ENCODE measurements at regions not wholly inside any gene's neighbourhood (a gene's known extent, or its start where the extent isn't known, plus 50 kb on each side); places are given as distances from the start of the nearest gene placed in this dataset.
"Not testable (repeated sequence)": the region's sequence is repeated elsewhere in the genome, so short reads cannot be mapped to it uniquely, and the experiment has no call there.

DNA sequence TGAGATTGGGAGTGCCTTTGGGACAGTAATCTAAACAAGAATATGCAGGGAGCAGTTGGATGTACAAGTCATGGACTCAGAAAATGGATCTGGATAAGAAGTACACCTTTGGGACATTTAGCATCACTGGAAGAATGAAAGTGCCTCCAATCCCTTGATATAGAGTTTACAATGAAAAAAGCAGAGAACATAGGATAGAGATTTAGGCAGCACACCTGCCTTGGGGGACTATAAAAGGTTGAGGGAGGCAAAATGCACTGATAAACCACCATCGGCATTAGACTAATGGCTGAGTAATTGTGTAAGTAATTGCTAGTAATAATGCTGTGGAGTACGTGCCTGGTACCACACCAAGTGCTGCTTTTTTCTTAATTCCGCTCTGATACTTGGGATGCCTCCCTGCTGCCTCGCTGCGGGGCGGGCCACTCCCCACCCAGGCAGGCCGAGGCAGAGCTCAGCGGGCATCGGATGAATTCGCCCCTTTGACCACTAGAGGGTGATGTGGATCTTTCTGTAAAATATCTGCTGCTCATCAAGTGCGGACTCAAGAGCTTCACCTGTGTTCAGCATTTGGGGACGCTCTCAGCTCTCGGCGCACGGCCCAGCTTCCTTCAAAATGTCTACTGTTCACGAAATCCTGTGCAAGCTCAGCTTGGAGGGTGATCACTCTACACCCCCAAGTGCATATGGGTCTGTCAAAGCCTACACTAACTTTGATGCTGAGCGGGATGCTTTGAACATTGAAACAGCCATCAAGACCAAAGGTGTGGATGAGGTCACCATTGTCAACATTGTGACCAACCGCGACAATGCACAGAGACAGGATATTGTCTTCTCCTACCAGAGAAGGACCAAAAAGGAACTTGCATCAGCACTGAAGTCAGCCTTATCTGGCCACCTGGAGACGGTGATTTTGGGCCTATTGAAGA lies 99.9 kb downstream of the ANKRD18B start:
- DNase-seq (ENCODE audit: low read depth in 2 of 2): peak; percentile 30 to 36

DNA sequence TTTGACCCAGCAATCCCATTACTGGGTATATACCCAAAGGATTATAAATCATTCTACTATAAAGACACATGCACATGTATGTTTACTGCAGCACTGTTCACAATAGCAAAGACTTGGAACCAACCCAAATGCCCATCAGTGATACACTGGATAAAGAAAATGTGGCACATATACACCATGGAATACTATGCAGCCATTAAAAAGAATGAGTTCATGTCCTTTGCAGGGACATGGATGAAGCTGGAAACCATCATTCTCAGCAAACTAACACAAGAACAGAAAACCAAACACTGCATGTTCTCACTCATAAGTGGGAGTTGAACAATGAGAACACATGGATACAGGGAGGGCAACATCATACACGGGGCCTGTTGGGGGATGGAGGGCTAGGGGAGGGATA lies 104.3 kb downstream of the ANKRD18B start:
- not testable (repeated sequence) for DNase-seq (ENCODE audit: low read depth in 2 of 2)

DNA sequence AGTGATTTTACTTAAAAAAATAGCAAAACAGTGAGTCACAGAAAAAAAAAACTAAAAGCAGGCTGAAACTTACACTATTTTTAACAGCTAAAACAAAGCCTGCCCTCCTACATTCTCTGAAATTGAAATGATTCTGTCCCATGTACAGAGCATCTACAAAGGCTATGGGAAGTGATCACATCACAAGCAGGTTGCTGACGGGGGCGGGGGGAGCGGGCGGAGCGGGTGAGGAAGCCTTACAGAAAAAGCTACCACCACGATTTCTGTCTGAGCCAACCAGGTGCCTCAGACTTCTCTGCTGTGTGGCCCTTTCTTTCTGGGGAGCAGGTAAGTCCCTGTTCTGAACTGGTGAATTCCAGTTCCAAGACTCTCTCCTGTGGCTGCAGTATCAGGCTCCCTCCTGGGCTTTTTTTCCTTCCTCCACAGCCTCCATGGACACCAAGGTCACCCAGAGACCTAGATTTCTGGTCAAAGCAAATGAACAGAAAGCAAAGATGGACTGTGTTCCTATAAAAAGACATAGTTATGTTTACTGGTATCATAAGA lies 104.9 kb downstream of the ANKRD18B start:
- no peak for DNase-seq (ENCODE audit: low read depth in 2 of 2)

DNA sequence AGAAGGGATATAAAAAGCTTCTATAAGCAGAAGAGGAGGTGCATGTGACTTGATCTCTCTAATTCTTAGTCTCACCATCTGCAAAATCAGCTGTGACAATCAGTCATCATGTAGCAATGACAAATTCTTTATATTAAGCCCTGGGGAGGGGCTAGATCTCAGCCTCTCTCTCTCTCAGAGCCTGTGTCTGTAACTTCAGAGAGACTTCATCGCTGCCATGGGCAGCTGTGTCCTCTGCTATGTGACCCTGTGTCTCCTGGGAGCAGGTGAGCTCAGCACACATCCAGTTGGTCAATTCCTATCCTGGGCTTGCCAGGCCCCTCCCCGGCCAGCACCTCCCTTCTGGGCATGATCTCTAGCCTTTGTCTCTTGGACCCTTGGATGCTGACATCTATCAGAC lies 109.6 kb downstream of the ANKRD18B start:
- DNase-seq (ENCODE audit: low read depth in 2 of 2): no peak

DNA sequence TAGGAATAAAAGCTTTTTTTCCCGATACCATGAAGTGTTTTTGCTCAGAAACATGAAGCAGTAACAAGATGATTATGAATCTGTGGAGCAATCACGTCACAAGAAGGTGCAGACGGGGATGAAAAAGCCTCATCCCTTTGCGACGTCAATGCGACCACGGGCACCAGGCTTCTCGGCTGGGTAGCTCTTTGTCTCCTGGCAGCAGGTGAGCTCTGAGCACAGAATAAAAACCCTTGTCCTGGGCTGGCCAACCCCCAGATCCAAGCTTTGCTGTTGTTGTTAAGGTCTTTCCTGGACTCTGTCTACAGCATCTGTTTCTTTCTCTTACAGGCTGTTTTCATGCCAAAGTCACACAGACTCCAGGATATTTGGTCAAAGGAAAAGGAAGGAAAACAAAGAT lies 113.8 kb downstream of the ANKRD18B start:
- DNase-seq (ENCODE audit: low read depth in 2 of 2): no peak

DNA sequence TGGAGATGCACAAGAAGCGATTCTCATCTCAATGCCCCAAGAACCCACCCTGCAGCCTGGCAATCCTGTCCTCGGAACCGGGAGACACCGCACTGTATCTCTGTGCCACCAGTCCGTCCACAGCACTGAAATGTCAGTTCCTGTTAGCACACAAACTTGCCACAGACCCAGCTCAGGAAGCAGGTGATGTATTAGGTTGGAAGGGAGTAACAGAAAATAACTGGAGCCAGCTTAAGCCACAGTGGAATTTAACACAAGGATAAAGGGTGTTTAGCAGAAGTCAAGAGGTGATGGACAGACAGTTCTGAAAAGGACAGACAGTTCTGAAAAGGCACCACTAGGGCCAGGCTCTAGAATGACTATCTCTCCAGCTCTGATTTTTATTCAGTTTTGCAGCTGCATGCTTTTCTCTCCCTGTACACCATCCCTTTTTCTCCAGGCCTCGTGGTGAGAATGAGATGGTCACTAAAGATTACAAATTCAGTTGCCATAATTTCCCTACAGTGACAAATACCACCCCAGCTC lies 114.4 kb downstream of the ANKRD18B start:
- no peak for DNase-seq (ENCODE audit: low read depth in 2 of 2)

DNA sequence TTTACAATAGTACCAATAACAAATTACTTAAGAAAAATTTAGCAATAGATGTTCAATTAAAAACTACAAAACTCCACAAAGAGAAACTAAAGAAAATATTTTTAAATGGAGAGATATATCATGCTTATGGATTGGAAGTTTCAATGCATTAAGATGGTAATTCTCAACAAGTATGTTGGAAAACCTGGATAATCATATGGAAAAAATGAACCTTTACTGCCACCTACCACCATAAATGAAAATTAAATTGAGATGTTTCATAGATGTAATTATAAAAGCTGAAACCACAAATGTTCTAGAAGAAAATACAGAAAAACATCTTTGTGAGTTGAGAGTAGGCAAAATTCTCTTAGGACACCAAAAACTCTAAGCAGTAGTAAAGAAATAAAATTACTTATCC lies 121.7 kb downstream of the ANKRD18B start:
- no peak for DNase-seq (ENCODE audit: low read depth in 2 of 2)

DNA sequence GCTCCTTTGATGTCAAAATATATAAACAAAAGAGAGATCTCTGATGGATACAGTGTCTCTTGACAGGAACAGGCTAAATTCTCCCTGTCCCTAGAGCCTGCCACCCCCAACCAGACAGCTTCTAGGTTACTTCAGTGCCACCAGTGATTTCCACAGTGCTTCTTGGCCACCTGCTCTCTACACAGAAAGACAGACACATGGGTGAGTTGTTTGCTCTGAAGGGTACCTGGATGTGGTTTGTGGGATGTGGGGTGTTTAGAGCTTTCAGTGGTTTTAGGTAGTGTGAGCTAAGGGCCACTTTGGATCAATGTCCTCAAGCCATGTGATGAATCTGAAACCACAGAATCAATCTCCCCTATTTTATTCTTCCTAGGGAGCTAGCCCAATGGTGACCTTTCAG lies 125.4 kb downstream of the ANKRD18B start:
- no peak for DNase-seq (ENCODE audit: low read depth in 2 of 2)

DNA sequence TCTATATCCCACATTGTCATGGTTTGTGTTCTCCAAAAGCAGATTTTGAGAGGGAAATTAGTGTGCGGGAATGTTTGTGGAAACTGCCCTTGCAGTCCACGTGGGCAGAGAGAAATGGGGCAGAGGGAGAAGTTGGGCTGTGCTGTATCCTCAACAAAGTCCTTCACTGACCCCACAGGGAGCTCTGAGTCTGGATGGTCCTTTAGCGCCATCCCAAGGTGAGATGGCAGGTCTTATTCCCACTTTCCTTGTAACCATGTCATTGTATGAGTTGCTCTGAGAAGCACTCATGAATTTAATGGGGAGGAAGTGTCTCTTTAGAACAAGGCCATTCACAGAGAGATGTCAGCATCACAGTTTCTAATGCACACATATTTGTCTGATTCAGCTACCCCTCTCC lies 127.1 kb downstream of the ANKRD18B start:
- no peak for DNase-seq (ENCODE audit: low read depth in 2 of 2)

DNA sequence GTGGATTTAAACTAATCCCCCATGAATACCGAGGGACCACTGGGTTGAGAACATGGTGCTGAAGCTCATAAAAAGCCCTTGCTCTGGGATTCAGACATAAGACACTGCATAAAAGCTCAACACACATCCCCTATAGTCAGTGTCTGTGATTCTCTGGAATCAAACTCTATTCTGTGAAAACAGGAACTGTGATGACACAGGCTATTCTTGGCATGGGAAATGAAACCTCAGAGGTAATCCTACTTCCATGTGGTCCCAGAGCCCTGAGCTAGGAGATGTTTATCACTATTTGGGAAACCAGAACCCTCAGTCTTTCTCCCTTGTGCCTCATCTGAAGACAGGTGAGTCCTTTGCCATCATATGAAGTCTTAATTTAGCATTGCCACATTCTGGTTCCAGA lies 135.4 kb upstream of the PRSS3 start:
- DNase-seq (ENCODE audit: low read depth in 2 of 2): no peak

DNA sequence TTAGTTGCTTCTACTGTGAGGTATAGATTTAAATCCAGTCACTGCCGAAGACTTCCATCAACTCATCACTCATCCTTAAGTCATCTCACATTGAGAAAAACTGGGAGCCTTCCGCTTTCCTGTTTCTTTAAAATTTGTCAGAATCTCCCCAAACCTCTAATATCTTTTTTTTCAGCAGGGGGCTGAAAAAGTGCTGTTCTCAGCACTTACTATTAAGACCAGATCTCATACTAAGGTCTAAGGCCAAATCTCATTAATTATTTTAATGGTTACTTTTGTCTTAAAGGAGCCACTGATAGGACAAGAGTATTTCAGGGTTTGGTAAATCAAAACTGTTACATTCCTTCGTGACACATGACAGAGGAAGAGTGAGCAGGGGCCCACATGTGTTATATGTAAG lies 134.6 kb upstream of the PRSS3 start:
- no peak for DNase-seq (ENCODE audit: low read depth in 2 of 2)

DNA sequence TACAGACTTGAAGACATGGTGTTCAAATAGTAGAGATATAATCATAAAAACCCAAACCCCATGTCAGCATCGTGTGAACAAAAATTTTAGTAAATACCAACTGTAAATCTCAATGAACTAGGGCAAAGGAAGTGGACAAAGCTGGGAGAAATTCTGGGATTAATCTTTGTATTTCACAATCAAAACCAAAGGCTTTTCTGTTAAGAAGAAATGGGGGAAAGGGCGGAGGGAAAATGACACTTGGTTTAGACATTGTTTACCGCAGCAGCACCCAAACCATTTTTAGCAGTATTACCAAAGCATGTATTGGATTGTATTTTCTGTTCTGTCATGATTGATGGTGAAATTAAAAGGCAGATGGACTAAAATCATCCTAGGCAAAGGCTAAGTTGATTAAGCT lies 134.2 kb upstream of the PRSS3 start:
- no peak for DNase-seq (ENCODE audit: low read depth in 2 of 2)

DNA sequence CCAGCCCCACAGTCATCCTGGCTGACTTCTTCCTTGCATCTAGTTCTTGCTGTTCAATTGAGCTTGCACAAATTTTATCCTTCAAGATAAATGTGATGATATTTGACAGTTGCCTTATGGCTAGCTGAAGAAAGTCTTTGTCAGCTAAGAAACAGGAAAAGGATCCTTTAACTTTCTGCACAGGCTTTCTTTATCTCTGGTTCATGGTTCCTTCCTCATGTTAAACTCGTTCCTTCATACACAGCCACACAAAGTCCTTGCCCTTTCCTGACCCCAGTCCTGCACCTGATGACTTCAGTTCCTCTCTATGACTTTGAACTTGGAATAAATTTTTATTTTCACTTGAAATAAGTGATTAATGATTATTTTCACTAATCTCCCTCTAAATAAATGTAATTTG lies 132.5 kb upstream of the PRSS3 start:
- no peak for DNase-seq (ENCODE audit: low read depth in 2 of 2)

DNA sequence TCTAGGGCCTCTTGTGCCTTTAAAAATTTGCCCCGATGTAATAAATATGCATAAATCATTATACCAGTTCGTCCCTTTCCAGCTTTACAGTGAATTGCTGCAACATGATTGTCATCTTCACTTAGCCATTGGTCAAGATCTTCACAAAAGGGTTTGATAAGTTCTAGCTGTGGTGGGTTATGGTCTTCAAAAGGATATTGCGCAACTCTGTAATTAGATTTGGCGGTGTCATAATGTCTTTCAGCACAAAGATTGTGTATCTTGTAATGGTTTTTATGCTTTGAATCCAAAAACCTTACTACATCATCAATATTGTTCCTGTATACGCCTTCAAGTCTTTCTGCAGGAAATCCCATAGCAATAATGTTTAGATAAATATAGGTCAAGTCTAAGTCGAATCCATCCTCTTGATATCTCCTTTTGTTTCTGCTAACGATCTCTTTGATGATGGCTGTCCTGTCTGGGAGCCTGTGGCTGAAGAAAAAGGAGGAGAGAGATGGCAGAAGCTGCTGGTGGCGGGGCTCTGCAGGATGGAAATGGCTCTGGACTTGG lies 119.1 kb upstream of the PRSS3 start:
- DNase-seq (ENCODE audit: low read depth in 2 of 2): not testable (repeated sequence)

DNA sequence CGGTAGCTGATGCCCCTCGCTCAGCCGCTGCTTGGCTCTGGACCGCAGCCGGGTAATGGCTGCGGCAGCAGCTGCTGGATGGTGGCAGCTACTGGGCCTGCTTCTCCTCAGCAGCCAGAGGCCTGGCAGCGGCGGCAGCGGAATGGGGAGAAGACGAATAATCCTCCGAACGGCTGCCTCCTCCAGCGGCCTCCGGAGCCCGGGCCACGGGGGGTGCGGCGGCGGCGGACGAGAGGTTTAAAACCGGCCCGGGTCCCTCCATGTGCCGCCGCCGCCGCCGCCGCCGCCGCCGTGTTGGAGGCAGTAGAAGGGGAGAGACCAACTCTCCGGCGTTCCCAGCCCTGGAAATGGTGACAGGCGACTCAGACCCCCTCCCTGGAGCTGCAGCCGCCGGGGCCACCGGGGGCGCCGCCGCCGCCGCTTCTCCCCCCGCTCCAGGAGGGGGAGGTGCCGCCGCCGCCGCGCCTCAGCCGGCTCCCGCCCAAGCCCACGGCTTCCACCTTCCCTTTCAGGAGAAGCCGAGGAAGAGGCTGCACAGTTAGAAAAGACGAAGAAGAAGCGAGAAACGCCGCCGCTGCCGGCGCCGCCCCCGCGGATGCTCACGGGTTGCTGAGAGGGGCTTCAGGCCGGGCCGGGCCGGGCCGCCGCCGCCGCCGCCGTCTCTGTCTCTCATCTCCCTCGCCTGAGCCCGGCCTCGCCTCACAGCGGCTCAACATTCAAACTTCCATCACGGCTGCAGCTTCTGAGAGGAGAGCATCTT lies 118.4 kb upstream of the PRSS3 start:
- DNase-seq (ENCODE audit: low read depth in 2 of 2): peak in 1 of 2 experiments; percentile 6

DNA sequence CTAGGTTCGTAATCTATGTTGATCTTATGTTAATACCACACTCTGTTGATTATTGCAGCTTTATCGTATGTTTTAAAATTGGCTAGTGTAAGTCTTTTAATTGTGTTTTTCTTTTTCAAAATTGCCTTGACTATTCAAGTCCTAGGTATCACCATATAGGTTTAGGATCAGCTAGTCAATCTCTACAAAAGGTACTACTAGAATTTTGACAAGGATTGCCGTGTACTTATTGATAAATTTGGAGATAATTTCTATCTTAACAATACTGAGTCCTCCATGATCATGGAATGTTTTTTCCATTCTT lies 117.9 kb upstream of the PRSS3 start:
- no peak for DNase-seq (ENCODE audit: low read depth in 2 of 2)

DNA sequence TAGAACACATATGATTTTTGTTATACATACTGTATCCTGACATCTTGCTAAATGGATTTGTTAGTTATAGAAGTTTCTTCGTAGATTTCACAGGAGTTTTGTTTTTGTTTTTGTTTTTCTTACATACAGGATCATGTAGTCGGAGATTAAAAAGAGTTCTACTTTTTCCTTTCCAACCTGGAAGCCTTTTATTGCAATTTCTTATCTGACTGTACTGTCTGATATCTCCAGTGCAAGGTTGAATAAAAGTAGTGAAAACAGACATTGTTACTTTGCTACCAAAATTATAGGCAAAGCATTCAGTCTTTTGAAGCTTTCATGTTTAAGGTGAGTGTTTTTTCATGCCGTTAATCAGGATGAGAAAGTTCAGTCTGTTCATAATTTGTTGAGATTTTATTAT lies 117.4 kb upstream of the PRSS3 start:
- no peak for DNase-seq (ENCODE audit: low read depth in 2 of 2)

DNA sequence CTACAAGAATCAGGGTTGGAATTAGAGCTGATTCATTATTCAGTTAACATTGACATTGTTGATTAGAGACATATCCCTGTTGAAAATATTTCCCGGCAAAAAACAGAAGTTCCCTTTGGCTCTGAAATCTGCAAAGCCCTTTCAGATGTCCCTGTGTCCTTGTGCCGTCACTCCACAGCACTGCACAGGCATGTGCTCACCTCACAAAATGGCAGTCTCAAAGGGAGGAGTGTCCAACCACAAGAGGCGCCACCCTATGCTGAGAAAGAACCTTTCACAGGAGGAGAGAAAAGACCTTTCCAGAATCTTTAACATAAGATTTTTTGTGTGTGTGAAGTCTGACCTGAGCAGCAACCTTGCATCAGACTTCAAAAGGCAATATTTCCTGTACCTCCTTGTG lies 112.8 kb upstream of the PRSS3 start:
- DNase-seq (ENCODE audit: low read depth in 2 of 2): no peak

DNA sequence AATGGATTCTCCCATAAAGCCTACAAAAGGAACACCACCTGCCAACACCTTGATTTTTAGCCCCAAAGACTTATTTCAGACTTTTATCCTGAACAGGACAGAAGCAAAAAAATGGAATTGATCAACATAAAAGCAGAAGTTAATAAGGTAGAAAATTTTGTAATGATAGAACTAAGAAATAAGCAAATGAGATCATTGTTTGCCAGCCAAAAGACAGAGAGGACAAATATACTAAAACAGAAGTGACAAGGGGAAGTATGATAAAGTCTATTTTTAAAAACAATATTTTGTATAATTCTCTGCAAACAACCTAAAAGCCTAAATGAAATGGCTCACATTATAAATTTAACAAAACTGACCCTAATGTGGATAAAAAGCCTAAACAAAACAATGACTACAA lies 110.5 kb upstream of the PRSS3 start:
- no peak for DNase-seq (ENCODE audit: low read depth in 2 of 2)

DNA sequence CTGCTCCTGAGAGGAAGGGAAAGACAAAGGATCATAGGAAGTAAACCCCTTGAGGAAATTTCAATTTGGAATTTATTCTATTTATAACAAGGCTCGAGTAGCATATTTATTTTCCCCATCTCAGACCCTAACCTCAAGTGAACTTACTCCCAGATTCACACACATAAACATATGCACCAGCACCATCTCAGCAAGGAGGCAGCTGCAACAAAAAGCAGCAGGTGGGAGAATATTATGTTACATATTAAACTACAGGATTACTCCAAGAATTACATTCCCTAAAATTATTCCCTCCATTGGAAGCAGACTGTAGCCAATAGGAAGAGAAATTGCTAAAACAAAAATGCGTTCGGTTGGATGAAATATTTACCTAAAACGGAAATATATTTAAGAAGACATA lies 108.4 kb upstream of the PRSS3 start:
- no peak for DNase-seq (ENCODE audit: low read depth in 2 of 2)

DNA sequence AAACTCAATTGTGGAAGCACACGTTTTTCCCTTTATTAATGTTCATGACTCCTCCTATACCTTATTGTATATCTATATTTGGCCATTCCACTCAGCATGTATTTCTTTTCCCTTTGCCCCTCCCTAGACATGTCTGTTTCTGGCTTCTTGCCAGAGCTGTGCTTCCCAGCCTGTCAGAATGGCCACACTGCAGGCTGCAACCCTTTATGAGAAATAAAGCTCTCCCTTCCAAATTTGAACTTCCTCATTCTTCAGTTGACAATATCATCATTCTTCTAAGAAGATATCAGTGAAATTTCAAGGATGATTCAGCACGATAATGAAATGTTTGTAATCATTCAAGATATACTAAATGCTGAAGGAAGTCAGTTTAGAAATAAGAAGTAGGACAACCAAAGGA lies 107.6 kb upstream of the PRSS3 start:
- DNase-seq (ENCODE audit: low read depth in 2 of 2): no peak

DNA sequence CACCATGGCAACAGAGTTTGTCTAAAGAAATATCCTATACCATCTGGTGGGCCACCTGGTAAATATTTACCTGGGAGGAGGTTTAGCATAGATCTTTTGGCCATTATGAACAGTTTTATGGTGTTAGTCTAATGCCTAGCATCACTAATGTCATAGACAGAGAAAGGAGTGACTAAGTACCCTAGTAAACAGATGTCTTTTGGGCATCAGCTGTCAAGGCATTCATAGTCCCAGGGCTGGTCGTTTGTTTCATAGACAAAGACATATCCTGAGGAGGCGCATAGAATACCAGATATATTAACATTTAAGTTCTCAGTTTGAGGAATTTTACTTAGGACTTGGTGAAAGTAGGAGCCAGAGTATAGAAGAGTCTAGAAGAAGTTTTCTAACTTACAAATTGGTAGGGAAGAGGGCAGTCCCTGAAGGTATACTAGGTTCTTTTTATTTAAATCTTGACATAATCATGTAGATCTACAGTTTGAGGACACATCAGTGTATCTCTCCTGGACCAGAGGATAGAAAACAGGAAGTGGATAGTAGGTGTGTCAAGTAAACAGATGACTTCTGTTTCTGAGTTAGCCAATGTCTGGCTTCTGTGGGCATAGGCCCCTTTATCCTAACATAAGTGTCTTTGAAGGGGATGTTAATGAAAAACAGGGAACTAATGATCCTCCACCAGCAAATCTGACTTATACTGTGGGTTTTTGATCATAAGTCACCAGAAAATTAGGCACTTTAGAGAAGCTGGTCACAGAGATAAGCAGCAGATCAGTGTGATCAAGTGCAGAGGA lies 105.0 kb upstream of the PRSS3 start:
- DNase-seq (ENCODE audit: low read depth in 2 of 2): no peak

All from fibroblast of skin of left quadriceps (primary cell).